ENCODE measurements at regions not wholly inside any gene's neighbourhood (a gene's known extent, or its start where the extent isn't known, plus 50 kb on each side); places are given as distances from the start of the nearest gene placed in this dataset.

- no peak for TF ChIP-seq EZH2 (IDR thresholded peaks at IDR 0.05; ENCODE audit: borderline replicate concordance, low read depth, low read length, severe bottlenecking)
- no peak for TF ChIP-seq CTCF (IDR thresholded peaks at IDR 0.05; ENCODE audit: borderline replicate concordance, extremely low read depth, low read length, poor library complexity, severe bottlenecking)
Observed at GRCh38 chr16:26988186-26988585, 78.5 kb upstream of the C16orf82 start.

All from DND-41 (cell line).